Fibroblast of lung (primary cell): ENCODE measurements at regions not wholly inside any gene's neighbourhood (a gene's known extent, or its start where the extent isn't known, plus 50 kb on each side); places are given as distances from the start of the nearest gene placed in this dataset.

Experiments used
- CTCF ChIP-seq, 2 donors: IDR thresholded peaks in 1 of 2; conservative IDR thresholded peaks in 1 of 2; 1 replicate in 1 of 2; 2 replicates in 1 of 2; pipeline ENCODE4 v1.5.1; 2011 to 2012; ENCODE audit warnings: low read length in 2 of 2, control low read depth in 1 of 2, inconsistent platforms in 1 of 2, low read depth in 1 of 2, mild to moderate bottlenecking in 1 of 2
- EZH2 ChIP-seq: IDR thresholded peaks from 2 replicates; pipeline ENCODE4 v1.5.1; 2012; ENCODE audit warnings: low read length, control low read depth, mild to moderate bottlenecking; ENCODE audit errors: missing control alignments

- TF ChIP-seq CTCF (conservative IDR thresholded peaks at IDR 0.05 in 1 of 2, IDR thresholded peaks at IDR 0.05 in 1 of 2; ENCODE audit: low read depth in 1 of 2, low read length in 2 of 2) (no peak), EZH2 (no peak)
These were observed 510.0 kb upstream of the HTR2C start for GRCh38 chrX:114073926-114074325.
